SK-N-MC (cell line): ENCODE measurements at regions not wholly inside any gene's neighbourhood (a gene's known extent, or its start where the extent isn't known, plus 50 kb on each side); places are given as distances from the start of the nearest gene placed in this dataset.

Experiments
- DNase-seq: peaks from one replicate; pipeline ENCODE4 v3.0.0-alpha.2; 2011; ENCODE audit warnings: low read depth, low spot score
- H3K27ac ChIP-seq: fragments of 200-600 bp; sonication (generic); 2 replicates; pipeline ENCODE4 v1.5.1; 2016; ENCODE audit warnings: mixed run types
- H3K36me3 ChIP-seq: fragments of 200-600 bp; sonication (generic); 2 replicates; pipeline ENCODE4 v1.6.1; 2017; ENCODE audit warnings: antibody characterized with exemption, low read length, mixed read lengths; ENCODE audit not compliant: insufficient read depth
- H3K4me3 ChIP-seq: fragments of 200-600 bp; sonication (generic); 2 replicates; pipeline ENCODE4 v1.5.1; 2016
- H3K9ac ChIP-seq: fragments of 200-600 bp; sonication (generic); 2 replicates; pipeline ENCODE4 v1.8.0; 2017; ENCODE audit warnings: mixed run types, mixed read lengths; ENCODE audit not compliant: insufficient read length
- H3K9me3 ChIP-seq: fragments of 200-600 bp; sonication (generic); 2 replicates; pipeline ENCODE4 v1.6.1; 2017; ENCODE audit warnings: low read depth, mild to moderate bottlenecking, antibody characterized with exemption, low read length, moderate library complexity, mixed read lengths
- EZH2 ChIP-seq: fragments of 200-600 bp; sonication (generic); IDR thresholded peaks from one replicate; pipeline ENCODE4 v1.6.1; 2017; ENCODE audit warnings: antibody characterized with exemption
- FOXP2 ChIP-seq: optimal IDR thresholded peaks from 2 replicates; pipeline ENCODE3; 2011; ENCODE audit warnings: mild to moderate bottlenecking, moderate library complexity; ENCODE audit not compliant: insufficient read depth; ENCODE audit errors: extremely low read length, control extremely low read depth
- POLR2AphosphoS5 ChIP-seq: IDR thresholded peaks from 2 replicates; pipeline ENCODE4 v1.6.1; 2012; ENCODE audit warnings: mild to moderate bottlenecking, low read depth, low read length, borderline replicate concordance

DNA sequence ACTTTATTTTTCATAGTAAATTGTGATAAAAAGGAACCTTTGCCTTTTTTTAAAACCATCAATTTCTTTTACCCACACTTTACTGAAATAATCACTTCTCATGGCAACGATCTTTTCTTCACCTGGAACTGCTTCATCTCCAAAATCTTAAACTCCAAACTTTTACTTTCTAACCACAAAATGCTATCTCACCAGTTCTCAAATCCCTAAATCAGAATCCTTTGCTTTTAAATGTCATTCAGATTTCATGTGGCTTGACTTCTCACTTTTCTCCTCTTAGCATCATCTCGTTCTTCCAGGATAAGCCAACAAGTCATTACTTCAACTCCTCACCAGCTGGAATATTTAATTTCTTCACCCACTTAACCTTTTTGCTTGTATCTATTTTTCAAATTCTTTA lies 284.3 kb upstream of the RASGEF1B start:
- Histone ChIP-seq H3K9me3 (no peaks in the 10 kb centered on the region), H3K4me3 (no peak overlapping the region)

DNA sequence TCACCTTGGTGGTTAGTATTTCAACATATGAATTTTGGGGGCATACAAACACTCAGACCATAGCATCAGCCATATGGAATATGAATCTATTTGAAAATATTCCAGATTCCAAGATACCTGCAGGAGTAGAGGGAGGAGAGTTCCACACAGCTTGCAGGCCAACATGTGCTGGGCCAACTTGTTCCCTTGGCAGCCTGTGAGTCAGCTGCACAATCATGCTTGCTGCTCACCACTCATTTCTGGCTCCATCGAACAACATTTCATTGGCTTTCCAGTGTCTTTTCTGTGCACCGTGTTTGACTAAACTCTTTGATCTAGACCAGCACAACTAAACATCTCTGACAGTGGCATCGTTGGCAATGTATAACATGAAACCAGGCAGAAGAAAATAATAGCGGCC lies 282.5 kb upstream of the RASGEF1B start:
- DNase-seq: no peak
- H3K36me3 ChIP-seq: no peaks in the 10 kb centered on the region

More for the DNA sequence above, 284.3 kb upstream of the RASGEF1B start:
- no peak for DNase-seq
- TF ChIP-seq POLR2AphosphoS5 (no peak), EZH2 (no peak), FOXP2 (no peak)
- Histone ChIP-seq H3K27ac (no peak overlapping the region), H3K9ac (no peak overlapping the region), H3K36me3 (no peaks in the 10 kb centered on the region)

GRCh38 chr4:81751531-81752289 lies 280.0 kb upstream of the RASGEF1B start:
- Histone ChIP-seq H3K36me3 (no peaks in the 10 kb centered on the region), H3K9me3 (no peaks in the 10 kb centered on the region), H3K9ac (no peak overlapping the region), H3K27ac (no peak overlapping the region), H3K4me3 (no peak overlapping the region)
- TF ChIP-seq FOXP2: no peak
- no peak for TF ChIP-seq POLR2AphosphoS5
- no peak for TF ChIP-seq EZH2
- DNase-seq: no peak

More for the DNA sequence above, 282.5 kb upstream of the RASGEF1B start:
- H3K4me3 ChIP-seq: no peak overlapping the region
- H3K9ac ChIP-seq: no peak overlapping the region
- no peaks in the 10 kb centered on the region for H3K9me3 ChIP-seq
- no peak overlapping the region for H3K27ac ChIP-seq
- TF ChIP-seq FOXP2: no peak
- no peak for TF ChIP-seq EZH2
- no peak for TF ChIP-seq POLR2AphosphoS5

- no peak for TF ChIP-seq POLR2AphosphoS5
- H3K4me3 ChIP-seq: no peak overlapping the region
- no peaks in the 10 kb centered on the region for H3K9me3 ChIP-seq
- H3K9ac ChIP-seq: no peak overlapping the region
- H3K36me3 ChIP-seq: no peaks in the 10 kb centered on the region
- no peak overlapping the region for H3K27ac ChIP-seq
- DNase-seq: no peak
Measured at GRCh38 chr4:81747242-81747930, 275.7 kb upstream of the RASGEF1B start.

GRCh38 chr4:81746773-81747172 lies 275.1 kb upstream of the RASGEF1B start:
- Histone ChIP-seq H3K36me3 (no peaks in the 10 kb centered on the region), H3K9me3 (no peaks in the 10 kb centered on the region), H3K27ac (no peak overlapping the region), H3K4me3 (no peak overlapping the region), H3K9ac (no peak overlapping the region)
- no peak for DNase-seq
- TF ChIP-seq EZH2 (no peak), POLR2AphosphoS5 (no peak), FOXP2 (no peak)

DNA sequence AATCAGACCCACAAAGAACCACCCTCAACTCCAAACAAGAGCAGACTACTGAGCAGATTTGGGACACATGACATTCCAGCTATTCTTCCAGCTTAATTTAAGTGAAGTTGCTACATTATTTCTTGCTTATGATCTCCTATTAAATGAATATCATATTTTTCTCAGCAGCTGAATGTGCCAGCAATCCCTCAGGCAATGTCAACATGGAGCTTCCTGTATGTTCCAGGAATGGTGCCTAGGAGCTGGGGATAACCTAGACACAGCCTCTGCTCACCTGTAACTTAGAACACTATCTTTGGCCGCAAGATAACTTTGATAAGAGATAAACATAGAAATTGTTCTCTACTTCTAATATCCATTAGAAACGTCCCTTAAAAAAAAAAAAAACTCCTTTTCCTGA lies 274.4 kb upstream of the RASGEF1B start:
- no peak overlapping the region for H3K4me3 ChIP-seq
- DNase-seq: no peak
- no peak overlapping the region for H3K9ac ChIP-seq
- TF ChIP-seq EZH2: no peak
- TF ChIP-seq FOXP2: no peak
- no peak for TF ChIP-seq POLR2AphosphoS5
- no peaks in the 10 kb centered on the region for H3K36me3 ChIP-seq
- H3K27ac ChIP-seq: no peak overlapping the region
- no peaks in the 10 kb centered on the region for H3K9me3 ChIP-seq

- no peaks in the 10 kb centered on the region for H3K36me3 ChIP-seq
- no peak for DNase-seq
- no peak overlapping the region for H3K9ac ChIP-seq
- TF ChIP-seq EZH2 (no peak), FOXP2 (no peak)
- no peak overlapping the region for H3K27ac ChIP-seq
- no peaks in the 10 kb centered on the region for H3K9me3 ChIP-seq
- H3K4me3 ChIP-seq: no peak overlapping the region
Measured at GRCh38 chr4:81745050-81745449, 273.3 kb upstream of the RASGEF1B start.

DNA sequence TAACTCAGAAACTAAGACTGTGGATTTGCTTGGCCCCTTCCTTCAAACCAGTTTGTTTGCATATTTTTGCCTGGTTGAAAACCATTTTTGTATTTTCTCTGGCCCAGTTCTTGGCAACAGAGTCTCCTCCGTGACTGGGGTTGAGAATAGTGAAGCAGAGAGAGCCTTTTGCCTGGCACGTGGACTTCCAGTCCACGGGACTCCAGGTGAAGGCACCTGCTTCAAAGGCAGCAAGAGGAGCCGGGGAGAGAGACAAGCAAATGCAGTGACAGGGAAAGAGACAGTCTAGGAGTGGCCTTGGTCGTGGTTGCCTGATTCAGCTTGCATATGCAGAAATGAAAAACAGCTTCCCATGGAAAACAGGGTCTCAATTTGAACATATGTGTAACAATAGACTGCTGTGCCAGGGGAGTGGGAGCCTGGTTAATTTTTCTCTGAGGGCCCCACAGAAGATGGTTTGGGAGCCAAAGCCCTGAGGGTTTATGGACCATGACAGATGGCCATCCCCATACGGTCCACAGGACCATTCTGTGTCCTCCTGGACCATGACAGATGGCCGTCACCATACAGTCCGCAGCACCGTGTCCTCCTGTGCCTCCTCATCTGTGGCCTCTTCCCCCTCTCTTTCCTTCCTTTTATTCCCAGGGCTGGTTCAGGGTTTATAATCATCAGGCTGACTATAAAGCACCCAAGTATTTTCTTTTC lies 272.2 kb upstream of the RASGEF1B start:
- DNase-seq: no peak
- Histone ChIP-seq H3K36me3 (no peaks in the 10 kb centered on the region), H3K9me3 (no peaks in the 10 kb centered on the region), H3K27ac (peak overlapping the region; percentile 32; the same call in 1 of the 2 replicates), H3K4me3 (no peak overlapping the region), H3K9ac (no peak overlapping the region)
- TF ChIP-seq FOXP2: no peak
- TF ChIP-seq POLR2AphosphoS5: no peak
